ENCODE measurements at regions not wholly inside any gene's neighbourhood (a gene's known extent, or its start where the extent isn't known, plus 50 kb on each side); places are given as distances from the start of the nearest gene placed in this dataset.

DNA sequence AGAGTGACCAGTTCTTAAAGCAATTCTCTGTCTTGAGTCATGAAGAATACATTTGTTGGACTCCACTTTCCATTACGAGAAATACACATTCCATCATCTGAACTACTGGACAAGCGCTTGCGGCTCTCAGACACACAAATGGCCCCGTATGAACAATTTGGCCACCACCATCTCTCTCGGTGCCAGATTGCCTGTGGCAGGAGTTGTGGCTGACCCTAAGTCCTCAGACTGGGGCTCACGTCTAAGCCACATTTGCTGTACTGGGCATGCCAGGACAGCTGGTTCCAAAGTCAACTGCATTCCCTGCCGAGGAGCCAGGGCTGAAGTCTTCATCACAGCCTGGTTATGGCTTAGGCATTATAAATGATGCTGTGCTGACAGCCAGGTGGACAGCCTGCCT lies 227.5 kb downstream of the MIAT start:
- no peak for DNase-seq
- H3K4me3 Mint-ChIP-seq, result no peak overlapping the region
- peaks cover 0 to 1% (median 0%) of the 10 kb centered on the region in 4 donors for H3K4me1 Mint-ChIP-seq
- no peaks in the 10 kb centered on the region for H3K9me3 ChIP-seq (ENCODE audit: control insufficient read depth in 1 of 2, low read length in 2 of 2)
- H3K27ac Mint-ChIP-seq, result peak overlapping the region in 1 of 7 donors; percentile 46
- intact Hi-C loops (cut with micrococcal nuclease), result no loop called here
- no peaks in the 10 kb centered on the region for H3K4me1 ChIP-seq (ENCODE audit: insufficient read depth, low read length)
- H3K4me3 ChIP-seq (ENCODE audit: low read length in 2 of 2), result no peak overlapping the region
- H3K27ac ChIP-seq (ENCODE audit: low read depth, low read length), result no peak overlapping the region
- no peaks in the 10 kb centered on the region for H3K36me3 ChIP-seq (ENCODE audit: insufficient read depth, low read length)
- CTCF ChIA-PET (ENCODE audit: partially characterized antibody), result no interaction called here
- no peaks in the 10 kb centered on the region for H3K9me3 Mint-ChIP-seq
- no peaks in the 10 kb centered on the region for H3K27me3 Mint-ChIP-seq
- H3K27me3 ChIP-seq (ENCODE audit: insufficient read depth, low read length), result no peaks in the 10 kb centered on the region
- peaks cover 45 to 67% of the 10 kb centered on the region in 2 donors for H3K36me3 Mint-ChIP-seq
- POLR2A ChIA-PET (ENCODE audit: partially characterized antibody), result no interaction called here

DNA sequence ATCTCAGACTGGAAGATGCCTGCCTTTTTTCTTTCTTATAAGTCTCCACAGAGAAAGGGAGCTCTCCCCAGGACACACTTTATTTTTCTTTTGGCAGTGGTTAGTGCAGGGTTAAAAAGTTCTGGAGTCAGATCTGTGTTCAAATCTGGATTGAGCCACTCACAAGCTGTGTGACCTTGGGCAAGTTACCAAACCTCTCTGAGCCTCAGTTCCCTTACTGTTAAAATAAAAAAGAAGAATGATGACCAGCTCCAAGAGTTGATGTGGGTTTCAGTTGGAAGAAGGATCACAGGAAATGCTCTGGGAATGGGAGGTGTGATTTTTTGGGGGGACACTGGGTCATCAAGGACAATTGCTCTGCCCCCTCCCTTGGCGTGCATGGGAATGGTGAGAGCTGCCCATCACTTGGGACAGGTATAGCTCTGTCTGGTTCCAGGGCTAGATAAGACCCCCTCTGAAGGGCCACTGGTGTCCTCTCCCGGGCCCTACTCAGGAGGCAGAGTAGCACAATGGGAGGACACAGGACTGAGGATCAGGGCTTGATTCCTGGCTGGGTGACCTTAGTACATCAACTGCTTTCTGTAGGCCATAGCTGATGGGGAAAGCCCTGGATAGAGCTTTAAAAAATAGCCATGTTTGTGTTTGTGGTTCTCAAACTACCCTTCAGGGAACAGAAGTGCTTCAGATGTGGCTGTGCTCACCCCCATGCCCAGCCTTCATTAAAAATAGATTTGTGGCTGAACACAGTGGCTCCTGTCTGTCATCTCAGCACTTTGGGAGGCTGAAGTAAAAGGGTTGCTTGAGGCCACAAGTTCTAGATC lies 228.3 kb downstream of the MIAT start:
- H3K9me3 Mint-ChIP-seq, result no peaks in the 10 kb centered on the region
- H3K27ac Mint-ChIP-seq, result no peak overlapping the region
- intact Hi-C loops (cut with micrococcal nuclease), result no loop called here

DNA sequence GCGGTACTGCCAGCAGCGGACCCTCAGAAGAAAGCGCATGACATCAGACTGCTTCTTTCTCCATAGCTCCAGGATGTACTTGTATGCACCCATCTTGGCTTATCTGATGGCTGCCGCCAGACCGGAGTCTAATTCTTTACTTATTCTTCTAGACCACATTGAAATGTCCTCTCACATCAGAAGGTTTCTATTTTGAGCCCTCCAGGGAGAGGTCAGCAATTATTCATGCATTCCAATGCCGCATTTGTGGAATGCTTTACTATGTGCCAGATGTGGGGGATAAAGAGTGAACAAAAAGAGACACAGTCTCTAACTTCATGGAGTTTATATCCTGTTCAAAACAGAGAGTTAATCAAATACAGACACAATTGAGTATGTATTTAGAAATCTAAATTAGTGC lies 230.1 kb downstream of the MIAT start:
- Histone ChIP-seq H3K4me1 (ENCODE audit: insufficient read depth, low read length) (no peaks in the 10 kb centered on the region), H3K9me3 (ENCODE audit: control insufficient read depth in 1 of 2, low read length in 2 of 2) (no peaks in the 10 kb centered on the region), H3K27ac (ENCODE audit: low read depth, low read length) (no peak overlapping the region), H3K36me3 (ENCODE audit: insufficient read depth, low read length) (no peaks in the 10 kb centered on the region), H3K4me3 (ENCODE audit: low read length in 2 of 2) (no peak overlapping the region), H3K27me3 (ENCODE audit: insufficient read depth, low read length) (no peaks in the 10 kb centered on the region)
- intact Hi-C loops (cut with micrococcal nuclease), result no loop called here
- ChIA-PET CTCF (ENCODE audit: partially characterized antibody) (no interaction called here), POLR2A (ENCODE audit: partially characterized antibody) (no interaction called here)
- H3K27me3 Mint-ChIP-seq, result peaks cover 0 to 4% of the 10 kb centered on the region in 2 donors
- DNase-seq, result no peak
- no peak overlapping the region for H3K4me3 Mint-ChIP-seq
- H3K4me1 Mint-ChIP-seq, result peaks cover 0 to 1% (median 0%) of the 10 kb centered on the region in 4 donors
- H3K36me3 Mint-ChIP-seq, result peaks cover 34 to 52% of the 10 kb centered on the region in 2 donors
- no peaks in the 10 kb centered on the region for H3K9me3 Mint-ChIP-seq
- H3K27ac Mint-ChIP-seq, result no peak overlapping the region

More for the DNA sequence above, 228.3 kb downstream of the MIAT start:
- Histone ChIP-seq H3K4me1 (ENCODE audit: insufficient read depth, low read length) (no peaks in the 10 kb centered on the region), H3K36me3 (ENCODE audit: insufficient read depth, low read length) (no peaks in the 10 kb centered on the region), H3K4me3 (ENCODE audit: low read length in 2 of 2) (no peak overlapping the region), H3K27ac (ENCODE audit: low read depth, low read length) (no peak overlapping the region), H3K9me3 (ENCODE audit: control insufficient read depth in 1 of 2, low read length in 2 of 2) (no peaks in the 10 kb centered on the region), H3K27me3 (ENCODE audit: insufficient read depth, low read length) (no peaks in the 10 kb centered on the region)
- ChIA-PET POLR2A (ENCODE audit: partially characterized antibody) (no interaction called here), CTCF (ENCODE audit: partially characterized antibody) (no interaction called here)
- Mint-ChIP-seq H3K4me1 (peaks cover 0 to 1% (median 0%) of the 10 kb centered on the region in 4 donors), H3K36me3 (peaks cover 44 to 61% of the 10 kb centered on the region in 2 donors), H3K4me3 (no peak overlapping the region), H3K27me3 (no peaks in the 10 kb centered on the region)
- no peak for DNase-seq

DNA sequence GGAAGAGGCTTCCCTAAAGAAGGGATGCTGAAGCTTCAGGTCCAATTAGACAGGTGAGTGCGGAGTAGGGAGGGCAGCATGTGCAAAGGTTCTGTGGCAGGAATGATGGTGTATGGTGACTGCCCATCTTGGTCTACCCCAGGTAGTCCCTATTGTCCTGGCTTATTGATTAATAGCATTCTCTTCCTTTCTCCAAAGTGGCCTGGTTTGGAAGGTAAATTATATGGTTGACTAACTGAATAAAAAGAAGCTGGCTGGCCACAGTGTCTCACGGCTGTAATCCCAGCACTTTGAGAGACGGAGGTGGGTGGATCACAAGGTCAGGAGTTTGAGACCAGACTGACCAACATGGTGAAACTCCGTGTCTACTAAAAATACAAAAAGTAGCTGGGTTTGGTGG lies 230.5 kb downstream of the MIAT start:
- no peaks in the 10 kb centered on the region for H3K27me3 ChIP-seq (ENCODE audit: insufficient read depth, low read length)
- no peaks in the 10 kb centered on the region for H3K4me1 ChIP-seq (ENCODE audit: insufficient read depth, low read length)
- no peaks in the 10 kb centered on the region for H3K9me3 Mint-ChIP-seq
- DNase-seq, result no peak
- peaks cover 0 to 4% of the 10 kb centered on the region in 2 donors for H3K27me3 Mint-ChIP-seq
- H3K36me3 ChIP-seq (ENCODE audit: insufficient read depth, low read length), result no peaks in the 10 kb centered on the region
- peaks cover 30 to 48% of the 10 kb centered on the region in 2 donors for H3K36me3 Mint-ChIP-seq
- CTCF ChIA-PET (ENCODE audit: partially characterized antibody), result no interaction called here
- peaks cover 0 to 1% (median 0%) of the 10 kb centered on the region in 4 donors for H3K4me1 Mint-ChIP-seq
- H3K27ac Mint-ChIP-seq, result no peak overlapping the region
- H3K4me3 ChIP-seq (ENCODE audit: low read length in 2 of 2), result no peak overlapping the region
- POLR2A ChIA-PET (ENCODE audit: partially characterized antibody), result no interaction called here
- intact Hi-C loops (cut with micrococcal nuclease), result no loop called here
- no peaks in the 10 kb centered on the region for H3K9me3 ChIP-seq (ENCODE audit: control insufficient read depth in 1 of 2, low read length in 2 of 2)
- no peak overlapping the region for H3K27ac ChIP-seq (ENCODE audit: low read depth, low read length)
- no peak overlapping the region for H3K4me3 Mint-ChIP-seq

DNA sequence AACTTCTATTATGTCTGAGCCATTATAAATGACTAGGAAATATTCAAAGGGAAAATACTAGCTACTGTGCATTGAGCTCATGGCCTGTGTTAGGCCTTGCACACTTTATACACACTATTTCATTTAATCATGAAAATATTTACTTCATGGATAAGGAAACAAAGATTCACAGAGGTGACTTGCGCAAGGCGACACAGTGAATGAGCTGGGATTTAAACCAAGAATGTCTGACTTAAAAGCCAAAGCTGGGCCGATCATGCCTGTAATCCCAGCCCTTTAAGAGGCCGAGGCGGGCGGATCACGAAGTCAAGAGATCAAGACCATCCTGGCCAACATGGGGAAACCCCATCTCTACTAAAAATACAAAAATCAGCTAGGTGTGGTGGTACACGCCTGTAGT lies 231.5 kb downstream of the MIAT start:
- Histone ChIP-seq H3K27me3 (ENCODE audit: insufficient read depth, low read length) (no peaks in the 10 kb centered on the region), H3K9me3 (ENCODE audit: control insufficient read depth in 1 of 2, low read length in 2 of 2) (no peaks in the 10 kb centered on the region), H3K4me3 (ENCODE audit: low read length in 2 of 2) (no peak overlapping the region), H3K4me1 (ENCODE audit: insufficient read depth, low read length) (no peaks in the 10 kb centered on the region), H3K36me3 (ENCODE audit: insufficient read depth, low read length) (no peaks in the 10 kb centered on the region), H3K27ac (ENCODE audit: low read depth, low read length) (no peak overlapping the region)
- peaks cover 0 to 4% of the 10 kb centered on the region in 2 donors for H3K27me3 Mint-ChIP-seq
- POLR2A ChIA-PET (ENCODE audit: partially characterized antibody), result no interaction called here
- H3K27ac Mint-ChIP-seq, result no peak overlapping the region
- intact Hi-C loops (cut with micrococcal nuclease), result no loop called here
- DNase-seq, result no peak
- CTCF ChIA-PET (ENCODE audit: partially characterized antibody), result no interaction called here
- H3K36me3 Mint-ChIP-seq, result peaks cover 24 to 41% of the 10 kb centered on the region in 2 donors
- no peaks in the 10 kb centered on the region for H3K9me3 Mint-ChIP-seq
- peaks cover 0 to 1% (median 0%) of the 10 kb centered on the region in 4 donors for H3K4me1 Mint-ChIP-seq
- H3K4me3 Mint-ChIP-seq, result no peak overlapping the region

DNA sequence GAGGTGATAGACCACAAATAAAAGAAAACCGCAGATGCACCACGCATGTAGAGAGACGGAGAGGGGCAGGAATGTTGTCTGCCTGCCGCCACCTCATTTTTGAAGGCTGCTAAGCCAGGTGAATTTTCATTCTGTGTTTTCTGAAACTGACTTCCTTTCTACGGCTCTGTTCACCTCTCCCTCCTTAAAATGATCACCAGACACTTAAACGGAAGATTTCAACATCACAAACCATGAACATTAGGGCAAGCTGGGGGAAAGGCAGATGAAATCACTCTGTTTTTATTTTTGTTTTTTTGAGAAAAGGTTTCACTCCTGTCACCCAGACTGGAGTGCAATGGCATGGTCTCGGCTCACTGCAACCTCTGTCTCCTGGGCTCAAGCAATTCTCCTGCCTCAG lies 232.4 kb downstream of the MIAT start:
- no peak for DNase-seq
- intact Hi-C loops (cut with micrococcal nuclease), result no loop called here
- POLR2A ChIA-PET (ENCODE audit: partially characterized antibody), result no interaction called here
- H3K36me3 Mint-ChIP-seq, result peaks cover 20 to 36% of the 10 kb centered on the region in 2 donors
- no peak overlapping the region for H3K4me3 ChIP-seq (ENCODE audit: low read length in 2 of 2)
- no peaks in the 10 kb centered on the region for H3K36me3 ChIP-seq (ENCODE audit: insufficient read depth, low read length)
- H3K4me3 Mint-ChIP-seq, result no peak overlapping the region
- peaks cover 0 to 9% of the 10 kb centered on the region in 2 donors for H3K27me3 Mint-ChIP-seq
- H3K27ac ChIP-seq (ENCODE audit: low read depth, low read length), result no peak overlapping the region
- CTCF ChIA-PET (ENCODE audit: partially characterized antibody), result no interaction called here
- no peaks in the 10 kb centered on the region for H3K27me3 ChIP-seq (ENCODE audit: insufficient read depth, low read length)
- peaks cover 0 to 3% (median 0%) of the 10 kb centered on the region in 8 donors for H3K9me3 Mint-ChIP-seq
- H3K4me1 ChIP-seq (ENCODE audit: insufficient read depth, low read length), result no peaks in the 10 kb centered on the region
- no peak overlapping the region for H3K27ac Mint-ChIP-seq
- no peaks in the 10 kb centered on the region for H3K9me3 ChIP-seq (ENCODE audit: control insufficient read depth in 1 of 2, low read length in 2 of 2)
- peaks cover 0 to 1% (median 0%) of the 10 kb centered on the region in 4 donors for H3K4me1 Mint-ChIP-seq

DNA sequence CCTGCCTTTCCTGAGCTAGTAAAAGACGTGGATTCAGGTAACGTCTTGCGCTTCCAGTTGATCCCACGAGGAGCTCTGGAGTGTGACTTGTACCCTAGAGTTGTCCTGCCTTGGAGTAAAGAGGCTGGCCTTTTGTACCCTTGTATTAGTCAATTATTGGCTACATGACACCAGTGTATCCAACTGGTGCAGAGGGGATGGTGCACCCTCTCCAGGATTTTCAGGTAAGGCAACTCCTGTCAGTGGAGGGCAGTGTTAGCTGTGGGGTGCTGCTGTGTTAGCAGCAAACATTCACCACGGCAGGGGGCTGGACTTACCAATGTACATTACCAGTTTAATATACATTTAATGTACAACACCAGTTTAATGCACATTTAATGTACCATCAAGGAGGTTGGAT lies 233.5 kb downstream of the MIAT start:
- H3K27ac Mint-ChIP-seq, result no peak overlapping the region
- CTCF ChIA-PET (ENCODE audit: partially characterized antibody), result no interaction called here
- Histone ChIP-seq H3K9me3 (ENCODE audit: control insufficient read depth in 1 of 2, low read length in 2 of 2) (no peaks in the 10 kb centered on the region), H3K27ac (ENCODE audit: low read depth, low read length) (no peak overlapping the region), H3K4me3 (ENCODE audit: low read length in 2 of 2) (no peak overlapping the region), H3K36me3 (ENCODE audit: insufficient read depth, low read length) (no peaks in the 10 kb centered on the region), H3K4me1 (ENCODE audit: insufficient read depth, low read length) (no peaks in the 10 kb centered on the region), H3K27me3 (ENCODE audit: insufficient read depth, low read length) (no peaks in the 10 kb centered on the region)
- POLR2A ChIA-PET (ENCODE audit: partially characterized antibody), result no interaction called here
- intact Hi-C loops (cut with micrococcal nuclease), result no loop called here
- no peak for DNase-seq
- H3K4me1 Mint-ChIP-seq, result peaks cover 0 to 1% (median 0%) of the 10 kb centered on the region in 4 donors
- H3K36me3 Mint-ChIP-seq, result peaks cover 16 to 38% of the 10 kb centered on the region in 2 donors
- H3K27me3 Mint-ChIP-seq, result peaks cover 0 to 11% of the 10 kb centered on the region in 2 donors
- H3K4me3 Mint-ChIP-seq, result no peak overlapping the region
- peaks cover 0 to 3% (median 0%) of the 10 kb centered on the region in 8 donors for H3K9me3 Mint-ChIP-seq

All from CD4-positive, alpha-beta memory T cell (primary cell).